Suppressor macrophage (primary cell): ENCODE measurements at regions not wholly inside any gene's neighbourhood (a gene's known extent, or its start where the extent isn't known, plus 50 kb on each side); places are given as distances from the start of the nearest gene placed in this dataset.
"Not testable (repeated sequence)": the region's sequence is repeated elsewhere in the genome, so short reads cannot be mapped to it uniquely, and the experiment has no call there.

Experiments used
- DNase-seq, 4 experiments: peaks; one replicate each; pipeline ENCODE4 v3.0.0-alpha.2; 2020 to 2022

DNA sequence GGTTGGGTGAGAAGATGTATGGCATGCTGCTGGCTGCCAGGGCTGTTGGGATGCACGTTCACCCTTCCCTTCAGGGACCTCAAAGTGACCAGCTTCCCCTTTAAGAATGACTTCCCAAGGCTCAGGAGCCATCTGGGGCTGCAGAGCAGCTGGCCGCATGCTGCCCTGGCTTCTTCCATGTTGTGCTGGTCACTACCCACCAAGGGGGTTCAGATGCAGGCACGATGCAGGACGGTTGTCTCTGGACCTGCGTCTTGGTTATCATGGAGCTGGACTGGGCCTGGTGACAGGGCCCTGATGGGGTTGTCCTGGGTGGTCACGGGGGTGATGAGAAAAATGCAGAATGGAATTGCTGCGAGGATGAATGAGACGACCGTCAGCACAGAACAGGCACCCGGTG, 297.8 kb downstream of the POTED start:
- not testable (repeated sequence) for DNase-seq

GRCh38 chr21:13896596-13897247, 287.1 kb downstream of the POTED start:
- peak in 1 of 4 experiments; percentile 2 for DNase-seq

GRCh38 chr21:13893617-13894016, 284.0 kb downstream of the POTED start:
- not testable (repeated sequence) for DNase-seq

GRCh38 chr21:13893025-13893424, 283.4 kb downstream of the POTED start:
- not testable (repeated sequence) for DNase-seq

- not testable (repeated sequence) for DNase-seq
Observed at GRCh38 chr21:13892146-13892751, 282.7 kb downstream of the POTED start.

DNA sequence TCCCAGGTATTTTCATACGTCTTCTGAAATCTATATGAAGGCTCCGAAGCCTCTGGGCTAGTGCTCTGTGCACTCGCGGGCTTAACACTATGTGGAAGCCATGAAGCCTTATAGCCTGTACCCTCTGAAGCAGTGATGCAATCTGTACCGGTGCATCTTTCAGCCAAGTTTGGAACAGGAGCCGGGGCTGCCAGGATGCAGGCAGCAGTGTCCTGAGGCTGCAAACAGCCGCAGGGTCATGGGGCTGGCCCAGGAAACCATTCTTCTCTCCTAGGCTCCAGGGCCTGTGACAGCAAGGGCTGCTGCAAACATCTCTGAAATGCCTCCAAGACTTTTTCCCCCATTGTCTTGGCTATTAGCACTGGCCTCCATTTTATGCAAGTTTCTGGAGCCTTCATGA, 279.6 kb downstream of the POTED start:
- not testable (repeated sequence) for DNase-seq

GRCh38 chr21:13883641-13884395, 274.2 kb downstream of the POTED start:
- DNase-seq = not testable (repeated sequence)

DNA sequence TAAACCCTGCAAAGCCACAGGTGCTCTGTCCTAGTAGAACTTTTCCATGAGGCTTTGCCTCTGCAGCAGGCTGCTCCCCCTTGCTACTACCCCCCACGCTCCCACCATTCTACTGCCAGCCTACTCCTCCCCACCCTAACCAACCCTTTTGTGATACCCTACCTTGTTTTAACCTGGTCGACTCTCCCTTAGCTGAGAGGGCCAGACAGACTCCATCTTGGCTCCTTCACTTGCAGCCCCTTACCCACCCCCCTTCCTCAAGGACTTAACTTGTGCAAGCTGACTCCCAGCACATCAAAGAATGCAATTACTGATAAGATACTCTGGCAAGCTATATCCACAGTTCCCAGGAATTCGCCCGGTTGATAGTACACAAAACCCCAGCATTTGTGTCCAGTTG, 267.9 kb downstream of the POTED start:
- not testable (repeated sequence) for DNase-seq

- DNase-seq = peak in 2 of 4 experiments; percentile 4 to 7
Observed at GRCh38 chr21:13876999-13877398, 267.4 kb downstream of the POTED start.

DNA sequence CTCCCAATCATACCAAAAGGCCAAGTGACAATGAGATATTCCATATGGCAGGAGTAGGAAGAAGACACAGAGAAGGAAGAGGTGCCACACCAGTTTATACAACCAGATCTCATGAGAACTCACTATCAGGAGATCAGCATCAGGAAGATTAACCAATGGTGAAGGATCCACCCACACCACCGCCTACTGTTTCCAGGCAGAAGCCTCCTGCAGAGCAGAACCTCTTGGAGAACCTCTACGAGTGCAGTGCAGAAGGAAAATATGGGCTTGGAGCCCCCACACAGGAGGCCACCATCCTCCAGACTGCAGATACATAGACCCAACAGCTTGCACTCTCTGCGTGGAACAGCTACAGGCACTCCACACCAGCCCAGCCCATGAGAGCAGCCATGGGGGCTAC, 264.4 kb downstream of the POTED start:
- not testable (repeated sequence) for DNase-seq

DNA sequence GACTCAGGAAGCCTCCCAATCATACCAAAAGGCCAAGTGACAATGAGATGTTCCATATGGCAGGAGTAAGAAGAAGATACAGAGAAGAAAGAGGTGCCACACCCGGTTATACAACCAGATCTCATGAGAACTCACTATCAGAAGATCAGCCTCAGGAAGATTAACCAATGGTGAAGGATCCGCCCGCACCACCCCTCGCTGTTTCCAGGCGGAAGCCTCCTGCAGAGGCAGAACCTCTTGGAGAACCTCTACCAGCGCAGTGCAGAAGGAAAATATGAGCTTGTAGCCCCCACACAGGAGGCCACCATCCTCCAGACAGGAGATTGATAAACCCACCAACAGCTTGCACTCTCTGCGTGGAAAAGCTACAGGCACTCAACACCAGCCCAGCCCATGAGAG, 245.1 kb downstream of the POTED start:
- DNase-seq = no peak

DNA sequence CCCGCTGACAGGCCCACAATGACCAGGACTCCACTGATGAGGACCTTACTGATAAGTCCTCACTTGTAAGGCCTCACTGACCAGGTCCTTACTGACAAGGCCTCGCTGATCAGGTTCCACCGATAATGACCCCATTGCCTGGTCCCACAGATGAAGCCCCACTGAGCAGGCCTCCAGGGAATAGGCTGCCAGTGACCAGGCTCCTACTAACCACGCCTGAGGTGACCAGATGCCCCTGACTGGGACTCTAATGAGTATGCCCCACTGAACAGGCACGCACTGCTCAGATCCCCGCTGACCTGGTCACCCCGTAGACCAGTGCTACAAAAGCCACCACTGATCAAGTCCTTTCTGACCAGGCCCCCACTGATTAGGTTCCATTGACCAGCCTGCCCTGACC, 241.2 kb downstream of the POTED start:
- not testable (repeated sequence) for DNase-seq

- DNase-seq = not testable (repeated sequence)
Observed at GRCh38 chr21:13849489-13849888, 239.9 kb downstream of the POTED start.

DNA sequence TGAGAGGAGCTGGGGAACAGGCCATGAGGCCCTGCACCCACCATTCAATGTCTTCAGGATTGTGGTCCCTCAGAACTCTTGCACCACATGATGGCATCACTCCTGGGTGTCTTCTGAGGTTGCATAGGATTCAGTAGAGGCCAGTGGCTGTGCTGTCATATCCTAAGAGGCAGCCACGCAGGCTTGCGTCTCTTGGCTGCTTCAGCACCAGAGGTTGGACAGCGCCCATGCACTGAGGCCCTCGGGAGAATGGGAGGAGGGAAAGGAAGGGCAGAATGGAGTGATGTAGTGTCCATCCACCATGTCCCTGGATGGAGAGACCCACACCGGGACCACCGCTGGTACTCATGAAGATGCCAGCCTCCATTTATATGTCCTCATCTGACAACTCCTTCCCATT, 237.1 kb downstream of the POTED start:
- not testable (repeated sequence) for DNase-seq

GRCh38 chr21:13844574-13844973, 235.0 kb downstream of the POTED start:
- not testable (repeated sequence) for DNase-seq

DNA sequence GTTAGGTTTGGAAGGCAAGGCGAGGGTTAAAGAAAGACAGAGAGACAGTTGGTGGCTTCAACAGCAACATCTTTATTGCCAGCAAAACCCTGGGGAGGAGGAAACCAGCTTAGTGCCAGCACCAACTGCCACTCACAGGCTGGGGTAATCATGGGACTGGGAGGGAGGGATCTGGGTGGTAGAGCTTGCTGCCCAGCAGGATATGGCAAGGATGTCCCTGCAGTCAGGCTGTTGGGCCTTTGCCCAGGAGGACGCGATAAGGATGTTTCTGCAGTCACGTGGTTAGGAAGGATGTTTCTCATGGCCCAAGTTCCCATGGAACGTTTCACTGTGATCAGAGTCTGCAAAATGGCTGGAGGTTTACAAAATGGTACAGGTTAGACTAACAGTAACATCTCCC, 233.5 kb downstream of the POTED start:
- DNase-seq = not testable (repeated sequence)

DNA sequence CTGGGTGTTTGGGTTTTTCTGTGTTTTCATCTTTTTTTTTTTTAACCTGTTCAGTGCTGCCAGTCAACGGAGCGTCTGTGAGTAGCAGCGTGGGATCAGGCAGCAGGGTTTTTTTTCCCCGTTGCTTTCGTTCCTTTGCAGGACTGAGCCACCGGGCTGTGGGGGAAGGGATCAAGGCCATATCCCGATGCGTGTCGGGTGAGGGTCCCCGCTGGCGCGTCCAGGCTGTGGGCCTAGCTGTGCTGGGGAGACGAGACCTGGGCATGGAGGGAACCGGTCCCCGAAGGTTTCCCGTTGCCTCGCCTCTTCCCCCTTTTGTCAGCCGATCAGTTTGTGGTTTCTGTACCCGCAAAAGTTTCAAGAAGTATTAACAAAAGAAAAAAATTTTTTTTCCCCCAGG, 218.1 kb downstream of the POTED start:
- not testable (repeated sequence) for DNase-seq

DNA sequence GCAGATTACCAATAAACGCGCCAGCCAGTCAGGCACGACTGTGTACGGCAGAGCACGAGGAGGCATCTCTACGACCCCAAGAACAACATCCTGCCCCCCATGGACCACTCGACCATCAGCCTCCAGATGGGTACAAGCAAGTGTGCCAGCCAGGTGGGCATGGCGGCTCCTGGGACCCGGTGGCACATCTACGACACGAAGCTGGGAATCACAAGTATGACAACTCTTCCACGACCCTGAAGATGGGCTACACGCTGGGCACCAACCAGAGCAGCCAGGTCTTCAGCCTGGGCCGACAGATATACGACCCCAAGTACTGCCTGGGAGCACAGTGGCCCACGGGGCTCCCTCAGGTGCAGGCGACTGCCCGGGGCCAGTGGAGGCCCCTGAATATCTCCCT, 217.6 kb downstream of the POTED start:
- DNase-seq = no peak

GRCh38 chr21:13826511-13826910, 216.9 kb downstream of the POTED start:
- DNase-seq = not testable (repeated sequence)

DNA sequence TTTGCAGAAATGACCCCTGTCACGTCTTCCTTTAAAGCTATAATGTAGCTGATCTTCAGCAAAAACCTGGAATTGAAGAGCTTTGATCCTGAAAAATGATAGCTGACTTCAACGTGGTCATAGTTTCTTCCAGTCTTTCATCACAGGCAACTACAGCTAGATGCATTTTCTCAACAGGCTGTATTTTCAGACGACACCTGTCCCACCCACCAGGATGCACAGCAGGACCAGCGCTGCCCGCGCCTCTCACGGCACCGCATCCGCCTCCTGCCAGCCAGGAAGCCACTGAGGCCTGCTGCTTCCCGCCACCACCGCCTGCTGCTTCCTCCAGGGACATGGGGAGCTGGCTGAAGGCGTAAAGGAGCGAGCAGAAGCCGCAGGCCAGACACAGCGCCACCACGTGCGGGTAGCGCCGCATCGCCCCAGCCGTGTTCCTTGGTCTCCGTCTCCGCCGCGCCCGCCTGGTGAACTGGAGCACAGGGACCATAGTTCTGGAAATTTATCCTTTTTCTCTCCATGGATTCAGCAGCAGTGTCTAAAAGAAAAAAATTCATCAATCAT, 215.7 kb downstream of the POTED start:
- not testable (repeated sequence) for DNase-seq

DNA sequence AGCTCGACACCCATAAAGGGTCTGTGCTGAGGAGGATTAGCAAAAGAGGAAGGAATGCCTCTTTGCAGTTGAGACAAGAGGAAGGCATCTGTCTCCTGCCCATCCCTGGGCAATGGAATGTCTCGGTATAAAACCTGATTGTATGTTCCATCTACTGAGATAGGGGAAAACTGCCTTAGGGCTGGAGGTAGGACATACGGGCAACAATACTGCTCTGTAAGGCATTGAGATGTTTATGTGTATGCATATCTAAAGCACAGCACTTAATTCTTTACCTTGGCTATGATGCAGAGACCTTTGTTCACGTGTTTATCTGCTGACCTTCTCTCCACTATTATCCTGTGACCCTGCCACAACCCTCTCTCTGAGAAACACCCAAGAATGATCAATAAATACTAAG, 210.7 kb downstream of the POTED start:
- not testable (repeated sequence) for DNase-seq

- not testable (repeated sequence) for DNase-seq
Observed at GRCh38 chr21:13812191-13812590, 202.6 kb downstream of the POTED start.

- DNase-seq = not testable (repeated sequence)
Observed at GRCh38 chr21:13810559-13810958, 201.0 kb downstream of the POTED start.
